22Rv1 (cell line): ENCODE measurements at regions not wholly inside any gene's neighbourhood (a gene's known extent, or its start where the extent isn't known, plus 50 kb on each side); places are given as distances from the start of the nearest gene placed in this dataset.

ENCODE experiments used
- H3K27ac ChIP-seq: fragments of 450-650 bp; 2 replicates; pipeline ENCODE4 v1.5.1; 2017
- ZFX ChIP-seq: fragments of 450-650 bp; IDR thresholded peaks from 2 replicates; pipeline ENCODE4 v1.6.1; 2017; ENCODE audit warnings: antibody characterized with exemption, borderline replicate concordance
- TF ChIP-seq, protein P1 (sequence below): fragments of 450-650 bp; IDR thresholded peaks from 2 replicates; pipeline ENCODE4 v1.5.1; 2017; ENCODE audit warnings: mild to moderate bottlenecking

- H3K27ac ChIP-seq = no peak overlapping the region
- TF ChIP-seq ZFX = no peak
- TF ChIP-seq, protein P1, sequence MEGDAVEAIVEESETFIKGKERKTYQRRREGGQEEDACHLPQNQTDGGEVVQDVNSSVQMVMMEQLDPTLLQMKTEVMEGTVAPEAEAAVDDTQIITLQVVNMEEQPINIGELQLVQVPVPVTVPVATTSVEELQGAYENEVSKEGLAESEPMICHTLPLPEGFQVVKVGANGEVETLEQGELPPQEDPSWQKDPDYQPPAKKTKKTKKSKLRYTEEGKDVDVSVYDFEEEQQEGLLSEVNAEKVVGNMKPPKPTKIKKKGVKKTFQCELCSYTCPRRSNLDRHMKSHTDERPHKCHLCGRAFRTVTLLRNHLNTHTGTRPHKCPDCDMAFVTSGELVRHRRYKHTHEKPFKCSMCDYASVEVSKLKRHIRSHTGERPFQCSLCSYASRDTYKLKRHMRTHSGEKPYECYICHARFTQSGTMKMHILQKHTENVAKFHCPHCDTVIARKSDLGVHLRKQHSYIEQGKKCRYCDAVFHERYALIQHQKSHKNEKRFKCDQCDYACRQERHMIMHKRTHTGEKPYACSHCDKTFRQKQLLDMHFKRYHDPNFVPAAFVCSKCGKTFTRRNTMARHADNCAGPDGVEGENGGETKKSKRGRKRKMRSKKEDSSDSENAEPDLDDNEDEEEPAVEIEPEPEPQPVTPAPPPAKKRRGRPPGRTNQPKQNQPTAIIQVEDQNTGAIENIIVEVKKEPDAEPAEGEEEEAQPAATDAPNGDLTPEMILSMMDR = no peak
Observed at GRCh38 chr11:127632976-127633680, 632.6 kb upstream of the KIRREL3 start.

DNA sequence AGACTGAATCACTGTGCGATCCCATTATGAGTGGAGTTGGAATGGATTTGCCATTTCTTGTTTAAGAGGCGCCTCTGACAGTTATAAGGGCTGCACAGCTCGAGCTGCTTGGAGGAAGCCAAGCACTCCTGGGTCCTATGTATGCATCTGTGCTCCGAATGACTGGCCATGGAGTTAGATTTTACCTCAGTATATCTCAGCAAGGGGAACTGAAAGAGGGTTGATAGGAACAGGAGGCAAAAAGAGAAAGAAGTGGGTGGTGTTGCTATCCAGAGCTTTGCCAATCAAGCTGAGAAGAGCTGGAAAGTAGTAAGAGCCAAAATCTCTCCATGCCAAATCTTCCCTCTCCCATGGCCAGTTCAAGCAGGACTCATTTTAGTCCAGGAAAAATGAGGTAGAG lies 632.0 kb upstream of the KIRREL3 start:
- TF ChIP-seq, protein P1 = no peak
- no peak for TF ChIP-seq ZFX
- H3K27ac ChIP-seq = no peak overlapping the region

- H3K27ac ChIP-seq = no peak overlapping the region
- no peak for TF ChIP-seq ZFX
- TF ChIP-seq, protein P1 = no peak
Observed at GRCh38 chr11:127631974-127632373, 631.4 kb upstream of the KIRREL3 start.

GRCh38 chr11:127629200-127629599 lies 628.6 kb upstream of the KIRREL3 start:
- TF ChIP-seq, protein P1 = no peak
- no peak for TF ChIP-seq ZFX
- H3K27ac ChIP-seq = no peak overlapping the region

DNA sequence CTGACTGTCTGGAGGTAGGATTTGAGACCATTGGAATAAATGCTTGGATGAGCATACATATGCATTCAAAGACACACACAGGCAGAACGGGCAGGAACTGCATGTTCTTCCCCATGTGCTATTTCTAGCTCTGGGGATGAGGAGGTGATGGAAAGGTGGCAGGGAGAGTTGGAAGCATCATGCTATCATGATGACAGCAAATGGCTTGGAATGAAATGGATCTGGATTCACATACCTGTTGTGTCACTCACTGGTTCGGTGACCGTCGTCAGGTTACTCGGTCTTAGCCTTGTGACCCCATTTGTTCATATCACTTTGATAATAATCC lies 627.9 kb upstream of the KIRREL3 start:
- H3K27ac ChIP-seq = no peak overlapping the region
- TF ChIP-seq, protein P1 = no peak
- TF ChIP-seq ZFX = no peak

DNA sequence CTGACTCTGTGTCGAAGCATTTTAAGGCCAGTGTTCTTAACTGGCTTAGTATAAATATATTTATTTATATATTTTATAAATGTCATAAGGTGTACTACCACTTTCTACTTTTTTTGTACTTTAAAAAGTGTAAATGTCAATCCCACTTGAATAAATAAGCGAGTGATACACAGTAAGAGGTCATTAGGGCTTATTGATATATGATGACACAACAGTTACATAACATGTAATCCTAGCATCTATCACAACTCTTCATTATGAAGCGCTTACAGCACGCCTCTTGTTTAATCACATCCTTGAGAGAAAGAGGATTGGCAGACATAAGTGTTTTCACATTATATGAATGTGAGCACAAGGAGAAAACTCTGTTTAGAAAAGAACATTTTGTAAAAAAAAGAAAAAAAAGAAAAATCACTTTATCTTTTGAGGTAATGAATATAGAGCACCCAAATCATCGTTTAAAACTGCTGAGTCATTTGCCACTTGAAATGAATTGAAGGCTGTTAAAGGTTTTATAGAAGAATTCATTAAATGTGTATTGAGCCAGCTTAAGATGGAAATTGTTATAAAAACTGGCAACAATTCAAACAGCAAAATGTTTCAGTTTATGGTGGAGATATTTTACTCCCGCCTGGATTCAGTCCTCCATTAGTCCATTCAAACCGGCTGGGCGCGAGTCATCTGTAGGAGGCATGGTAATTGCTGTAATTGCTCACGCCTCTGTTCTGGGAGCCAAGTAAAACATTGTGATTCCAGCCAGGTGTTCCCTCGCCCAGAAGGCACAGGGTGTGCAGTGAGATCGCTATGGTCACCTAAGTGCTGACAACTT lies 627.3 kb upstream of the KIRREL3 start:
- no peak overlapping the region for H3K27ac ChIP-seq
- TF ChIP-seq, protein P1 = no peak
- no peak for TF ChIP-seq ZFX

DNA sequence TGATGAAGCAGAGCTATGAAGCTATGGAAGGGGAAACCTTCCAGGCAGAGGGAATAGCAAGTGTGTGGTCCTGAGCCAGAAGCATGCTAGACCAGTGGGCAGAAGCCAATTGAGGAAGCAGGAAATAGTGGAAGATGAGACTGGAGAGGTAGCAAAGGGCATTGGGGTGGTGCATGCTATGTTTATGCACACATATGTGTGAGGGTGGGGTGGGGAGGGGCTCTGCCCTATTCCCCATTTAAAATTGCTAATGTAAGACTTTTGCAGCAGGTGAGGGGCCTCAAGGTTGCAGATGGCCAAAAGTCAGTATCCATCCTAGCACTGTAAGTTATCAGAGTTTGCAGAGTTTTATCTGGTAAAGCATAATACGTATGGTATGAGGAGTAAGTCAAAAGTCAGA lies 626.6 kb upstream of the KIRREL3 start:
- TF ChIP-seq, protein P1 = no peak
- TF ChIP-seq ZFX = no peak
- H3K27ac ChIP-seq = no peak overlapping the region
